Ramos (cell line): ENCODE measurements at regions not wholly inside any gene's neighbourhood (a gene's known extent, or its start where the extent isn't known, plus 50 kb on each side); places are given as distances from the start of the nearest gene placed in this dataset.

Source experiments
- in situ Hi-C: fragments of 300-500 bp; cut with MboI; formaldehyde crosslinking; loops from one replicate; pipeline ENCODE4 v1.14.3; 2022; ENCODE audit warnings: low sequenced_read_pairs; ENCODE audit not compliant: unreplicated experiment

DNA sequence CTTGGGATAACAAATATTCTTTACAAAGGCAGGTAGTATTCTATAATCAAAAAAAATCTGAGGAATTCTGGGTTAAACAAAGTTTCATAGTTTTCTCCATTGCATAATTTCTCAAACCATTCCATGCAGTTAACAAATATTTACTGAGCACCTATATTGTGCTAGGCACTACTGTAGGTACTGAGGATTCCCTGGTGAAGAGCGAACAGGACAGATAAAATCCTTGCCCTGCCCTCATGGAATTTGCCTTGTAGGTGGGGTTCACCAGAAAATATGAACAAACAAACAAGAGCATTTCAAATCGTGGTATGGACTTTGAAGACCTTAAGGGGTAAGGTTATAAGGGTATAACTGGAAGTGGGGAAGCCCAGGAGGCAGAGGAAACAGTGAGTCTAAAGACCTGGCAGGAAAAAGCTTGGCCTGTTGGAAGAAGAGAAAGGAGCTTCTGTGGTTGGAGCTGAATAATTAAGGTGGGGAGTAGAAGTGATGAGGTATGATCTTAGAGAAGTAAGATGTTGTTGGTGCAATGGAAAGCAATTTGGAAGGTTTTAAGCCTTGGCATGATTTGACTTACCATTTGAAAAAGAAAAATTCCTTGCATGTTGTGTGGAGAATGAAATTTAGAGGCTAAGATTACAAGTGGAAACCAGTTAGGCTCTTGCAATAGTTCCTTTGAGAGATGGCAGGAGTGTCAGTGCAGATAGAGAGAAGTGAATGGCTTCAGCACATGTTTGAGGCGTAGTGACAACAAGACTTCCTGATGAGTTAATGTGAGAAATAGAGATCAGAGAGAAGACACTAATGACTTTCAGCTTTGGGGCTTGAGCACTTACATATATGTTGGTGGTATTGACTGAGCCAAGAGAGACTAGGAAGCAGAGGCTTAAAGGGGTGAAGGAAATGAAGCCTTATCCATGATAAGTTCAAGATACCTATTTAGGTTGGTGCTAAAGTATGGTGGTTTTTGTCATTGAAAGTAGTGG is 55.7 kb upstream of the PICALM start:
- in situ Hi-C loops, result no loop called here

DNA sequence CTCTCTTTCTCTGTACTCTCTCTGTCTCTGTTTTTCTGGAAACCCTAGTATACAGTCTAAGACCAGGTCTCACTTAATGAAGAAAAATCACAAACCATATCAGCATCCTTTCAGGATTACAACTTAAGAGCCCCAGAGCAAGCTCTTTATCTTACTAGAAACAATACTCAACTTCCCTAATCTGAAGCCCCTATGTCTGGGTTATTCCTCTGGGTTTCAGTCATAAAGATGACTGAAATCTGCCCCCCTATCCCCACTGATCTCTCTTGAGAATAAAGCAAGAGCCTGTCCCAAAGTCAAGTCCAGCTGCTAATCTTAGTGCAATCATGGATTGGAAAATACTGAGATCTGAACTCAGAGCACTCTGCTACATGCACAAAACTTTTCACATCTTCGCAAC is 53.9 kb upstream of the PICALM start:
- in situ Hi-C loops, result no loop called here

DNA sequence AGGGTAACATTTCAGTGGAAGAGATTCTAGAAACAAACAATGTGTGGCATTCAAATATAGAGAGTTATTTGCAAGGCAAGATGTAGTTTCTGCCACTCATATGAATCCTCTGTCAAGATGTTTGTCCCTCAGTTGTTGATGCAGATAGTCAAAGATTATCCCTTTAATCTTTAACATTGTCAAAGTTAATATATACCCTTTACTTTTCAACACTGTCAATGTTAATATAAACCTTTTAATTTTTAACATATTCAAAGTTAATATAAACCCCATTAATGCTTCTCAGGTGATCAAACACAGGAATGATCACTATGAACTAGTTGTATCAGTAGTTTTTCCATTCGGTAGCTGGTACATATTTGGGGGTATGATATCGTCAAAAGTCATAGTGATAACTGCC is 51.9 kb upstream of the PICALM start:
- in situ Hi-C loops, result no loop called here

DNA sequence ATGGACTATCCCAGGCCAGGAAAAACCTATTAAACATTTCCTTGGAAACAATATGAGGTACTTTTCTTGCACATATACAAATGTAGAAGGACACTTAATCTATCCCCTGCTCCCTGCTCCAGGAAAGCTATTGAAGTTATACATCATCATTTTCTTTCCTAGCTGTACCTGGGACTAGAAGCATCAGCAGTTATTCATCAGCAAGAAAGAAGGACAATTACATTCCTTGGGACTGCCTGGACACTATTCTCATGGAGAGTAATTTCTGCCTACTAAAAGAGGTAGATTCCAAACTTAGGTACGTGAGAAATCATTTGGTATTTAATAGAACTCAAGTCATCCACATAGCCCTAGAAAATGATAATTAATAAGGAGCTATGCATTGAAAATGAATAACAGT is 51.0 kb upstream of the PICALM start:
- in situ Hi-C loops, result no loop called here

DNA sequence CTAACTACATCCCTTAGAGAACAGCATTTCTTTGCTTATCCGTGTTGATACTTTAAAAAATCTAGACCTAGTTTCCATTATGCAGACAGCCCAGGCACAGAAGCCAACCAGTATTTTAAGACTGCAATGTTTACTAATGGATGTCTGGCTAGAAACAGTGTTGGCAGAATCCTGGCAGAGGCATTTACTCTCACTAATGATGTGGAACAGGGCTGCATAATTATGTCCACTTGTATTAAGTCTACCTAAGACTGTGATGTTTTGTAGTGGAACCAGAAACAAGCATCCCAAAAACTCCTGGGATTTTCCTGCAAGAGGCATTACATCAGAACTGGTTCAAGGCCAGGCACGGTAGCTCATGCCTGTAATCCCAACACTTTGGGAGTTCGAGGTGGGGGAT is 50.2 kb upstream of the PICALM start:
- in situ Hi-C loops, result no loop called here
